Ovary (tissue), 3 donors: ENCODE measurements at regions not wholly inside any gene's neighbourhood (a gene's known extent, or its start where the extent isn't known, plus 50 kb on each side); places are given as distances from the start of the nearest gene placed in this dataset.

ENCODE experiments used
- POLR2A ChIP-seq: fragments of 450-650 bp; IDR thresholded peaks from one replicate; pipeline ENCODE4 v1.6.1; 2017; ENCODE audit warnings: antibody characterized with exemption, mild to moderate bottlenecking, moderate library complexity
- TF ChIP-seq, protein P1 (sequence below), 3 donors: fragments of 450-650 bp in 2 of 3; fragments of 200-600 bp in 1 of 3; IDR thresholded peaks; one replicate each; pipeline versions ENCODE4 v1.5.1 to v1.8.0; 2016 to 2022; ENCODE audit warnings: antibody characterized with exemption in 3 of 3, mild to moderate bottlenecking in 1 of 3
- donor health status: DM: no; HTN: no; CAD: no.

DNA sequence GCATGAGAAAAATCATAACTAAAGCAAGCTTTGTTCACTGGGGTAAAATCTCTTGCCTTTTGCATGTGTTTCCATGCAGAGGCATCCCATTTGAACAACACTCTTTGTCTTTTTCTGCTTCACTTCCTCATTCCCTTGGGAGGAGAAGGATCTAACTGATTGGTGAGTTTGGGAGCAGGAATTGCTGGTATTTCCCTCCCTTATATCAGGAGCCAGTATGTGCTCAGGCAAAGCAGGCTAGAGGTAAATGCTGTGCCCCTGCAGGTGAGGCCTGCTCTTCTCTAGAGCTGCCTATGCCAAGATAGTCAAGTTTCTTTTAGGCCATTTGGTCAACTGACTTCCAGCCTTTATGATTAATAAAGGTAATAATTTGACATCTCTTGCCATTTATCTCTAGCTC is 179.9 kb downstream of the COX7C start:
- TF ChIP-seq, protein P1, sequence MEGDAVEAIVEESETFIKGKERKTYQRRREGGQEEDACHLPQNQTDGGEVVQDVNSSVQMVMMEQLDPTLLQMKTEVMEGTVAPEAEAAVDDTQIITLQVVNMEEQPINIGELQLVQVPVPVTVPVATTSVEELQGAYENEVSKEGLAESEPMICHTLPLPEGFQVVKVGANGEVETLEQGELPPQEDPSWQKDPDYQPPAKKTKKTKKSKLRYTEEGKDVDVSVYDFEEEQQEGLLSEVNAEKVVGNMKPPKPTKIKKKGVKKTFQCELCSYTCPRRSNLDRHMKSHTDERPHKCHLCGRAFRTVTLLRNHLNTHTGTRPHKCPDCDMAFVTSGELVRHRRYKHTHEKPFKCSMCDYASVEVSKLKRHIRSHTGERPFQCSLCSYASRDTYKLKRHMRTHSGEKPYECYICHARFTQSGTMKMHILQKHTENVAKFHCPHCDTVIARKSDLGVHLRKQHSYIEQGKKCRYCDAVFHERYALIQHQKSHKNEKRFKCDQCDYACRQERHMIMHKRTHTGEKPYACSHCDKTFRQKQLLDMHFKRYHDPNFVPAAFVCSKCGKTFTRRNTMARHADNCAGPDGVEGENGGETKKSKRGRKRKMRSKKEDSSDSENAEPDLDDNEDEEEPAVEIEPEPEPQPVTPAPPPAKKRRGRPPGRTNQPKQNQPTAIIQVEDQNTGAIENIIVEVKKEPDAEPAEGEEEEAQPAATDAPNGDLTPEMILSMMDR (IDR thresholded peaks at IDR 0.05): no peak
- no peak for TF ChIP-seq POLR2A
